GM18505 (cell line): ENCODE measurements at regions not wholly inside any gene's neighbourhood (a gene's known extent, or its start where the extent isn't known, plus 50 kb on each side); places are given as distances from the start of the nearest gene placed in this dataset.

ENCODE experiments used
- ATAC-seq: cut with Tn5 transposase; IDR thresholded peaks from one replicate; pipeline ENCODE4 v1.9.1; 2021; ENCODE audit not compliant: unreplicated experiment
- POLR2A ChIP-seq: IDR thresholded peaks from 4 replicates; pipeline ENCODE4 v1.6.1; 2011; ENCODE audit warnings: borderline replicate concordance; ENCODE audit not compliant: insufficient read depth, insufficient read length; ENCODE audit errors: extremely low read depth

DNA sequence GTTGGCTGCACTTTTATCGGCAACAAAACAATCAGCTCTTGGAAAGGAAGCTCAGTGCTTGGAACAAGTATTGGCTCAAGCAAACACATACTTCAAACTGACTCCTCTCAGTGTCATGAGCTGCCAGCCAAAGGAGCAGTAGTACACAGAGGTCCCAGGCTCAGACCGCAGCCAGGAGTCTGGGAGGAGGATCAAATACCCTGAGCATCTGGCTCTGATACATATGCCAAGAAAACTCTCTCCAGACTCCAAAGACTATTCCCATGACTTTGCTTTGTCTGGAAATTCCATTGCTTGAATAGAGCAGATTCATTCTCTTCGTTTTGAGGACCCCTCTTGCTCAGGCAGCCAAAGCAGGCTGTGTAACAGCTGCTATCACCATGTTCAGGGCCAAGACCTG, 501.6 kb upstream of the PSMD7 start:
- no peak for TF ChIP-seq POLR2A
- ATAC-seq = no peak

GRCh38 chr16:73793871-73794437, 502.7 kb upstream of the PSMD7 start:
- no peak for TF ChIP-seq POLR2A
- ATAC-seq = no peak

- no peak for TF ChIP-seq POLR2A
- no peak for ATAC-seq
These were observed 503.4 kb upstream of the PSMD7 start for GRCh38 chr16:73793260-73793659.

GRCh38 chr16:73792199-73793020, 504.2 kb upstream of the PSMD7 start:
- no peak for ATAC-seq

DNA sequence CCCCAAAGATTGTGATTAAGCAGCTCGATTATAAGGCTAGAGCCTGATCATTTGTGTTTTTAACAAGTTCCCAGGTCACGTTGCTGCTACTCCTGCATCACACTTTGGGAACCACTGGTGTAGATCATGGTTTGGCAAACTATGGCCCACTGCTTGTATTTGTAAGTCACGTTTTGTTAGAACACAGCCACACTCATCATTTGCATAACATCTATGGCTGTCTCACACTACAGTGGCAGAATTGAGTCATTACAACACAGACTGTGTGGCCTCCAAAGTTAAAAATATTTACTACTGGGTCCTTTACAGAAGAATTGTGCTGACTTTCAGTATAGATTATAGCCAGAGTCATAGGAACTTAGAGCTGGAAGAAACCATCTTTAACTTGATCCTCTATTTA, 515.3 kb upstream of the PSMD7 start:
- no peak for ATAC-seq
- TF ChIP-seq POLR2A = no peak

More at GRCh38 chr16:73792199-73793020, 504.2 kb upstream of the PSMD7 start:
- no peak for TF ChIP-seq POLR2A

DNA sequence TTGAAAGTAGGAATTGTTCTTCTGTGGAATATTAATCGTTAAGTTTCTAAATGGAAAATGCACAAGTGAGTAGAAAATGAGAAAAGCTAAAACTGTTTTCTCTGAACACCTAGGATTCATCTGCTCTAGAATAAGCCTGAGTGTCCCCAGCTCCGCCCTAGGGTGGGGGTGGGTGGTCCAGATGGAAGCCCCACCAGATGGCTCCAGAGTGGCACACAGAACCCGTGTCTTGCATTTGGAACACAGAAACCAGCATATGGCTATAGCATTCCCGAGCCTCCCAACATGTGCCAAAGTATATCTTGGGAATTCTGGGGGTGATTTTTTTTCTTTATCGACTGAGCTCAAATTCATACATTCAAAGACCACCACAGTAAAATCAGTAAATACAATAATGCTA, 517.7 kb upstream of the PSMD7 start:
- TF ChIP-seq POLR2A = no peak
- no peak for ATAC-seq

GRCh38 chr16:73775841-73776388, 520.7 kb upstream of the PSMD7 start:
- no peak for ATAC-seq

DNA sequence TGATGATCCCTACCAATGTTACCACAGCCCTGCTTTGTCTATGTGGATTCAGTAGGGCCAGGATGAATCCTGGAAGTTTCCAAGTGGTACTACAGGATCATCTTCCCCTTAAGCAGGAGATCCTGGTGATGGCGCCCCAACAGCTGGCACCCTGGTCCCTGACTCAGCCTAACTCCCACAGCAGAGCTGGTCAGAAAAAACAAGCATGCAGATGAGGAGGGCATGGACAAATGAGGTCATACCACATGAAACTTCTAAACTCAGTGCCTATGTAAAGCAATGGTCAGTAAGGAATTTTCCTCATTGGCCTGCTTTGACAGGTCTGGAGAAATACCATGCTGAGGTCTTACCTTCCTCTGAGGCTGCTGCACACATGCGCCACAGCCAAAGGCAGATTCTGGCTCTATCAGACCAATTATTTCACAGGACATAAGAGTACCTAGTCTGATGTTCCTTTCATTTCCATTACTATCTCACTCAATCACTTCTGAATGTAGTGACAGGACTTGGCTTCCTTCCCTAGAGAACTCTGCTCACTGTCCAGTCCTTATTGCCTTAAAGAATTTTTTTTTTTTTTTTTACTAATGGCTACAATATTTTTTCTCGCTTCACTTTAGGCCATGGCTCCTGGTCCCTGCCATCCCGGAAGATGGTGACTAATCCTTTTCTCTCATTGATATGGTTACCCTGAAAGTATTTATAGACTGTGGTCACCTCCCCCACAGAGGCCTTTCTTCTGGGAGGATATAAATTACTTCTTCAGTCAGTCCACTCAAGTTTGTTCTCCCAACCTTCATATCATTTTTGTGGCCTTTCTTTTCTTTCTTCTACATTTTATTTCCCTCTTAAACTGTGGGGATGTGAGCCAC, 525.2 kb upstream of the PSMD7 start:
- TF ChIP-seq POLR2A = no peak
- ATAC-seq = no peak

More at GRCh38 chr16:73775841-73776388, 520.7 kb upstream of the PSMD7 start:
- no peak for TF ChIP-seq POLR2A

DNA sequence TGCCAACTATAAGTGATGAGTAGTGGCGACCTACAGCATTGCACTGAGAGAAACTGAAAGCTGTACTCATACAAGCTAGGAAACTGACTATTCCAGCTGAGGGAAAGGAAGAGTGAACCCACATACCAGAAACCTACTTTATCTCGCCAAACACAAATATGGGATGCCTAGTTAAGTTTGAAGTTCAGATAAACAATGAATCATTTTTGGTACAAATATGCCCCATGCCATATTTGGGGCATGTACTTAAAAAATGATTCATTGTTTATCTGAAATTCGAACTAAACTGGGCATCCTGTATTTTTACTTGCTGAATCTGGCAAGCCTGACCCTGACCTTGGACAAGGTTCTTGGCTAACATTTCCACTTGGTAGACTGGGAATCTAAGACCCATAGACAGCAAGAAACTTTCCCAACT, 527.8 kb upstream of the PSMD7 start:
- no peak for ATAC-seq
- TF ChIP-seq POLR2A = no peak

DNA sequence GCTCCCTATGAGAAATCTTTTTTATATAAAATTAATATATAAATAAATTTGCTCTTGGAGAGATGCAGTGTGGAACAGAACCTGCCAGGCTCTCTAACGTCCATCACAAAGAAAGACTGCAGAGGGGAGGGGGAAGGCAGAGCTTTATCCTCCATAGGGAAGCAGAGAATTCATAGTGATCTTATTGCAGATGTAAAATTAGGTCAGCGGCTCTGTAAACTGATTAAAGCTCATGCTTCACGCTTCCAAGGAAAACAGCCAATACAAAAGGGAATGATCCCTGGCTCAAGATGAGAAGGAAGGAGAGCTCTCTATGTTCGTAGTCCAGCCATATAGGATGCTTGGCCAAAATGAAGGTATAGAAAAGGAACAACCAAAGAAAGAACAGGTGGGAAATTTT, 532.3 kb upstream of the PSMD7 start:
- no peak for ATAC-seq
- TF ChIP-seq POLR2A = no peak

GRCh38 chr16:73756289-73757178, 540.1 kb upstream of the PSMD7 start:
- no peak for ATAC-seq
- TF ChIP-seq POLR2A = no peak

DNA sequence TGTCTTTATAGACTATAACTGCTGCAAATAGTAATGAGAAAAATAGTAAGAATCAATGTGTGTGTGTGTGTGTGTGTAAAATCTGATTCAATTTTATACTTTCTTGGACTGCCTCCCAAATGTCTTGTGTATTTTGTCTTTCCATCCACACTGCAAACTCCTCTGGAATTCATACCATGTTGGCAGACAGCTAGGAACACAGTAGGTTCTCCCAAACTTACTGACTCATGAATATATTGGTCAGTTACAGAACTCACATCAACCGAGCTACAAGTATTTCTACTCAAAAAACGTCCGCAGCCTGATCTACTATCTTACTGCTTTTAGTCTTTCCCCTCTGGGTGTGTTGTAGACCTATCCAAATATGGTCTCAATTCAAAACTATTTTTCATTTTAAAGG, 542.7 kb upstream of the PSMD7 start:
- TF ChIP-seq POLR2A = no peak
- no peak for ATAC-seq

- no peak for TF ChIP-seq POLR2A
These were observed 546.0 kb upstream of the PSMD7 start for GRCh38 chr16:73750639-73751038.

GRCh38 chr16:73747328-73747727, 549.3 kb upstream of the PSMD7 start:
- no peak for ATAC-seq
- no peak for TF ChIP-seq POLR2A

More at GRCh38 chr16:73750639-73751038, 546.0 kb upstream of the PSMD7 start:
- ATAC-seq = no peak
